Stimulated activated naive CD8-positive, alpha-beta T cell treated with anti-CD3 and anti-CD28 coated beads, Interleukin-15, Interleukin-2, amounts not matched to agents 100 ng/mL and 50 ng/mL, for 24 hours (primary cell): ENCODE measurements at regions not wholly inside any gene's neighbourhood (a gene's known extent, or its start where the extent isn't known, plus 50 kb on each side); places are given as distances from the start of the nearest gene placed in this dataset.

Experiments
- H3K27ac Mint-ChIP-seq: one replicate; pipeline ENCODE4 v1.8.0; 2021; ENCODE audit warnings: mild to moderate bottlenecking, mixed read lengths
- H3K27me3 Mint-ChIP-seq: one replicate; pipeline ENCODE4 v1.8.0; 2021; ENCODE audit warnings: mixed read lengths
- H3K36me3 Mint-ChIP-seq: one replicate; pipeline ENCODE4 v1.8.0; 2021; ENCODE audit warnings: low read depth, mixed read lengths
- H3K4me1 Mint-ChIP-seq: one replicate; pipeline ENCODE4 v1.8.0; 2021; ENCODE audit warnings: low read depth, mixed read lengths
- H3K4me3 Mint-ChIP-seq: one replicate; pipeline ENCODE4 v1.8.0; 2021; ENCODE audit warnings: mild to moderate bottlenecking, mixed read lengths
- H3K9me3 Mint-ChIP-seq: one replicate; pipeline ENCODE4 v1.8.0; 2021; ENCODE audit warnings: mixed read lengths

DNA sequence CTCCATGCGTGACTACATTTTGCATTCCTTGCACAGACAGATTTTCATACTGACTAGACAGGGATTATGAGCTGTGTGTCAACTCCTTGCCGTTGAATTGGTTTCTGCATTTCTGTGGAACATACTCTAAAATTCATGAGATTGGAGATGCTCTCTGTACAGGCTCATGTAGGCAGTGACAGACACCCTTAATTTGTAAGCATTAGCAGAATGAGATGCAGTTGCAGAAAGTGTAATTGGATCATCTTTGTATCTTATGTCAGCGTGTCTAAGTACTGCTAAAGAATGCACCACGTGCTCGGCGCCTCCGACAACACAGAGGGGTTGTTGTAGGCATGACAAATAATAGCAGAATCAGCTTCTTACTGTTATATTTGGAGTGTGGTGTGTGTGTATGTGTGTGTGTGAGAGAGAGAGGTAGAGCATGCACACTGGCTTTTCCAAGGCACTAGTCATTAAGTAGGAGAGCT lies 212.4 kb downstream of the CMPK2 start:
- Mint-ChIP-seq H3K27me3 (no peaks in the 10 kb centered on the region), H3K9me3 (no peaks in the 10 kb centered on the region), H3K36me3 (no peaks in the 10 kb centered on the region), H3K4me1 (no peaks in the 10 kb centered on the region), H3K4me3 (no peak overlapping the region), H3K27ac (no peak overlapping the region)

DNA sequence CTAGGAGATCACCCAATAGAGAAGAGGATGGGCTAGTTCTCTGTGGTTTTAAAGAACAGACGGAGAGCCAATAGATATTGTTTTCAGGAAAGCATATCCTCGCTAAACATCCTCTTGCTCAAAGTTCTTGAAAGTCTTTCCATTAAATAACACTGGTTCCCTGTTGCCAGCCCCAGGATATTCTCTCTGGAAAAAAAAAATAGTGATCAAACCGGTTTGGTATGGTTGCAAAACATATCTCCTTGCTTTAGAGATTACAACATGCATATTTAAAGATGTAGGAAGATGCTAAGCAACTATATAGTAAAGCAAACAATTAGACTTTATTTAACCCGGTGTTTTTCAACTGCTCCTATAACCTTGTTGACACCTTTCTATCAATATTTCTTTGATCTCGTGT lies 211.4 kb downstream of the CMPK2 start:
- Mint-ChIP-seq H3K9me3 (no peaks in the 10 kb centered on the region), H3K27ac (no peak overlapping the region), H3K4me3 (no peak overlapping the region), H3K27me3 (no peaks in the 10 kb centered on the region), H3K4me1 (no peaks in the 10 kb centered on the region), H3K36me3 (no peaks in the 10 kb centered on the region)

DNA sequence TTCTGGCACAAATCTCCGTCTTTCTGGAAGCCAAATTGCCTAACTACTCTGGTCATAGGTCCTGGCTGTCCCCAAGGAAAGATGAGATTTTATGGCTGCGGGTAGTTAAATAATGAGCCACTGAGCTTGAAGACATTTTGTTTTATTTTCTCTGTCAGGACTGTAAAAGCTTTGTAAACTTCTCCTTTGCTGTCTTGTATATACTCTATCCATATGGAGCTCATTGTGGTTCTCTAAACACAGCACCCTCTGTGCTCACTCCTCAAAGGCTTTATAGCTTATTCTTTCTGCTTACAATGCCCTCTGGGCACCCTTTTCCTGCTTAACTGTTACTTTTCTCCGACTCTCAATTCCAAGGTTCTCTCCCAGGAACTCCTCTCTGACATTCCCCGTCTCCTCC lies 209.1 kb downstream of the CMPK2 start:
- H3K27ac Mint-ChIP-seq, result no peak overlapping the region

DNA sequence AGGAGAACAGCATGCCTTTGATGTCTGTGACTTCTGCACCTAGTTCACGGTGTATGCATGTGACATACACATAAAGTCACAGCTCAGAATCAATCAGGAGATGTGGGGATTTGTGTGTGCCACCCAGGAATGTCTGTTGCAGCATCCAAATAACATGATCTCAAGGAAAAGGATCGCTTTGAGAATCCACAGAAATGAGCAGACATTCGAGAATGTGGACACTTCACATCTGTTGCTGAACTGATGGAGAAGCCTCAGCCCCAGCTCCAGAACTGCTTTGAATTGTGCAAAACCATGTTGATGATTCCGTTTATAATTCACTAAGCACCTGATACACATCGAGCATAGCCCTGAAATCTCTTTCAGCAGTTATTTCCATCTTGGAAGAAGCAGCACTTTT lies 208.6 kb downstream of the CMPK2 start:
- no peaks in the 10 kb centered on the region for H3K36me3 Mint-ChIP-seq
- H3K27ac Mint-ChIP-seq, result no peak overlapping the region
- no peaks in the 10 kb centered on the region for H3K27me3 Mint-ChIP-seq
- no peaks in the 10 kb centered on the region for H3K9me3 Mint-ChIP-seq
- H3K4me3 Mint-ChIP-seq, result no peak overlapping the region
- H3K4me1 Mint-ChIP-seq, result no peaks in the 10 kb centered on the region

More for the DNA sequence above, 209.1 kb downstream of the CMPK2 start:
- Mint-ChIP-seq H3K4me1 (no peaks in the 10 kb centered on the region), H3K27me3 (no peaks in the 10 kb centered on the region), H3K9me3 (no peaks in the 10 kb centered on the region), H3K4me3 (no peak overlapping the region), H3K36me3 (no peaks in the 10 kb centered on the region)

DNA sequence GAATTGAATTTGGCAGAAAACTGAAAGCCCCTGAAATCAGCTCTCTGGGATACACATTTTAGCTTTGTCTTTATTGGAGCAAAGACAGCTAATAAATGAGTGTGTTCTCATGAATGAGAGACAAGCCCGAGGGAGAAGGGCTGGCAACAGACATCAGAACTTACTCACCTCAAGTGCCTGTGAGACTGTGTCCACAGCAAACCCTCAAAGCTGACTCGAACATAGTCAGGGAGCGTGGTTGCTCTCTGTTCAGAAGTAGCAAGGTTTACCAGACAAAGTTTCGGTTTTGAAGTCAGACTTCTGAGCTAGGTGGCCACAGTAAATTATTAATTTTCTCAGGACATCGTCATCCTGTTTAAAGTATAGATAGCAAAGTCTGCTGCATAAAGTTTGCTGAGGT lies 207.9 kb downstream of the CMPK2 start:
- Mint-ChIP-seq H3K27ac (no peak overlapping the region), H3K36me3 (no peaks in the 10 kb centered on the region), H3K27me3 (no peaks in the 10 kb centered on the region), H3K9me3 (no peaks in the 10 kb centered on the region), H3K4me3 (no peak overlapping the region), H3K4me1 (no peaks in the 10 kb centered on the region)

DNA sequence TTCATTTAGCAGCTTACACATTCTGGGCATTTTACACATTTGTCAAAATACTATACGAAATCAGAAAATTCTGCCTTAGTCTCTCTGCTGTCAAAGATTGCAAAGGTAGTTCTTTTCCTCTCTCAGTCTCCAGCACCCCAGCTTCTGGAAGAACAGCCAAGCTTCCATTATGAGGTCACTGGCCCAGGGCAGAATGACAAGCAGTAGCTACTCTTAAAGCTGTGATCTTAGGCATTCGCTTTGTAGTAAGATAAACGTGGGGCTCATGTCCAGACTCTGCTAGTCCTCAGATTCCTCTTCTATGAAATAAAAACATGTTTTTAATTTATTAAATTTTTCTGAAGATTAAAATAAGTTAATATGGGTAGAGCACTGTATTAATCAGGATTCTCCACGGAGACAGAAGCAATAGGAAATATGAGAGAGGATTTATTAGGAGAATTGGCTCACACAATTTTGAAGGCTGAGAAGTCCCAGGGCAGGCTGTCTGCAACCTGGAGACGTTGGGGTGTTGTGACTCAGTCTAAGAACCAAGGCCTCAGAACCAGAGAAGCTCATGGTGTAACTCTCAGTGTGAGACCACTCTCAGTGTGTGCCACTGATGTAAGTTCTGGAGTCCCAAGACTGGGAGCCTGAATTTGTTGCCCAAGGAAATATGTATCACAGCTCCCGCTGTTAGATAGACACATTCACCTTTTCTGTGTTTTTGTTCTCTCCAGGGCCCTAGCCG lies 201.2 kb downstream of the CMPK2 start:
- H3K9me3 Mint-ChIP-seq, result no peaks in the 10 kb centered on the region
- H3K27ac Mint-ChIP-seq, result no peak overlapping the region
- no peaks in the 10 kb centered on the region for H3K36me3 Mint-ChIP-seq
- H3K27me3 Mint-ChIP-seq, result peaks cover 19% of the 10 kb centered on the region
- no peaks in the 10 kb centered on the region for H3K4me1 Mint-ChIP-seq
- no peak overlapping the region for H3K4me3 Mint-ChIP-seq

DNA sequence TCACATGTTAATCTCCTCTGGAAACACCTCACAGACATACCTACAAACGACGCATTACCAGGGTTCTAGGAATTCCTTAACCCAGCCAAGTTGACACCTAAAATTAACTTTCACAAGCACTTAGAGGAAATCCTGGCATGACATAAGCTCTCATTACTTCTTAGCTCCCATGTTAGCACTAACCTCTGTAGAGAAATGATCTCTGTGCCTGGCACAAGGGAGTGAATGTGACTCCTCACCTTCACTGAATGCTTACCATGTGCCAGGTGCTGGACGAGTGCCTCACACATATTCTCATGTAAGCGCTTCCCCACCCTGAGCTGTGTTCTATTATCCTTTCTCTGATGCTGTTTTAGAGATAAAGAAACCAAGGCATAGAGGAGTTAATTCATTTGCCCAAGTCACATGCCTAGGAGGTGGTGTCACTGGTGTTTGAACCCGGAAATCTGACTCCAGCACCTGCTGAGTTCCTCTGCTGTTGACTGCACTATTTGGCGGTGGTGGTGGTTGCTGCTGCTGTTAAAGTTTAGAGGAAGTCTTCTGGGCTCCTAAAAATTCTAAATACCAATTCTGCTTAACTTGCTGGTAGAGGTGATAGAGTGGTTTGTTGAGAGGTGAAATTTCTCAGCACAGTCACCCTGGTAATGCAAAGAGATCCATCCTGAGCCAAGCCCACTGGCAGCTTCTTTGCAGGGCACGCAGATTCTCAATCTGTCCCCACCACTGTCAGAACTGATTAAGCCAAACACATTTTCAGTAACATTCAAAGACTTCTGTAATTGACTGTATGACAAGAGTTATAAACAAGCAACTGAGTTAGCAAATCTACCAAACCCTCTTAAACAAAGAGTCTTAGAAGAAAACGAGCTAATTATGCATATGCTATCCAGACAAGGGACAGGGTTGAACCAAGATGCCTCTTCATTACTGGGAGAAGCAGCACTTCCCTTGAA lies 200.3 kb downstream of the CMPK2 start:
- Mint-ChIP-seq H3K9me3 (no peaks in the 10 kb centered on the region), H3K27ac (no peak overlapping the region), H3K4me3 (no peak overlapping the region), H3K36me3 (no peaks in the 10 kb centered on the region), H3K4me1 (no peaks in the 10 kb centered on the region), H3K27me3 (peaks cover 19% of the 10 kb centered on the region)

DNA sequence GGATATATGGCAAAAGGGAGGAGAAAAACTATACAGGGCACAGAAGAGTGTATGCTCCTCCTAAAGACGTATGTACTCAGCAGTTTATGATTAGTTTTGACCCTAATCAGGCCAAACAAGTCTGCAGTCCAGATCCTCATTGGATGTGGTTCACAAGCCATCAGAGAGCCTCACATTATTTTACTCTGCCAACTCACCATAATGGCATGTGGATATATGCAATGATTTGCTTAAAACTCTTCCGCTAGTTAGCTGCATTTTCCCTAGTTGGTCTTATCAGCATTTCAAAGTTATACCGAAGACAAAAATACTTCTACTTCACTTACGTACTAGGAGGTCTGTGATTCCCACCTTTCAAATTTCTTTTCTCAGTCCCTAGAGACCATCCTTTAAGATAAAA lies 198.4 kb downstream of the CMPK2 start:
- no peak overlapping the region for H3K27ac Mint-ChIP-seq
- H3K4me3 Mint-ChIP-seq, result no peak overlapping the region
- no peaks in the 10 kb centered on the region for H3K4me1 Mint-ChIP-seq
- H3K27me3 Mint-ChIP-seq, result peaks cover 19% of the 10 kb centered on the region
- H3K9me3 Mint-ChIP-seq, result no peaks in the 10 kb centered on the region
- no peaks in the 10 kb centered on the region for H3K36me3 Mint-ChIP-seq

DNA sequence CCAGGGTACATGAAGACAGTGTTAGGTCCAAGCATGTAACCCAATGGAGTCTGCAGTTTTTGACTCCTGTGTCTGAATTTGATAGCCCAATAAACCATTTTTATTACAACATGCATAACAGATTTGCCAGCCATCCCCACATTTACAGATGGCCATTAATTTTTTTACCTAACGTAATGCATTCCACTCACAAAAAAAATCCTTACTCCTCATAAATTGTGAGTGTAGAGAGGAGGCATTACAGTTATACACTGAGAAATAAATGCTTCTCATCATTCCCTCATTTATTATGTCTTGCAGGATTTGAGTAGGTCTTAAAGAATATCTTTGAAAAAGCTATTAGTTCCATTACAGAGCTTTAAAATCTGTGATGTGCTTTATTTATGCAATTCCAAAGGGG lies 193.8 kb downstream of the CMPK2 start:
- no peaks in the 10 kb centered on the region for H3K4me1 Mint-ChIP-seq
- H3K4me3 Mint-ChIP-seq, result no peak overlapping the region
- peaks cover 16% of the 10 kb centered on the region for H3K27me3 Mint-ChIP-seq
- H3K27ac Mint-ChIP-seq, result no peak overlapping the region
- no peaks in the 10 kb centered on the region for H3K36me3 Mint-ChIP-seq
- H3K9me3 Mint-ChIP-seq, result no peaks in the 10 kb centered on the region

DNA sequence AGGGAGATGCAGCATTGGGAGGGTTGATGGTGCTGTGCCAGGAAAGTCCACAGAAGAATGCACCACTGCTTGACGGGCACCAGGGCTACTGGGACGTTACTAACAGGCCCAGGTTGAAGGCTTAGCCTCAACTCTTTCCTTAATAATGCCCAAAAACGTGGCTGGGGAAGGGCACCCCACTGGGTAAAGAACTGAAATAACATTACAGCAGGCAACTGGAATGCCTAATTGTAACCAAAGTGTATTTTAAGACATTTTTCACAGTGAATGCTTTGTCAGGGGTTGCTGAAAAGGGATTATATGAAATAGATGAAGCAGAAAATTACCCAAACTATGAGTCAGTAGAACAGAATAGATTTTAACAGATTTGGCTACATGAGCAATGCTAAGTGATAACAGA lies 191.3 kb downstream of the CMPK2 start:
- Mint-ChIP-seq H3K27me3 (peaks cover 10% of the 10 kb centered on the region), H3K4me1 (no peaks in the 10 kb centered on the region), H3K9me3 (no peaks in the 10 kb centered on the region), H3K27ac (no peak overlapping the region), H3K36me3 (no peaks in the 10 kb centered on the region), H3K4me3 (no peak overlapping the region)

DNA sequence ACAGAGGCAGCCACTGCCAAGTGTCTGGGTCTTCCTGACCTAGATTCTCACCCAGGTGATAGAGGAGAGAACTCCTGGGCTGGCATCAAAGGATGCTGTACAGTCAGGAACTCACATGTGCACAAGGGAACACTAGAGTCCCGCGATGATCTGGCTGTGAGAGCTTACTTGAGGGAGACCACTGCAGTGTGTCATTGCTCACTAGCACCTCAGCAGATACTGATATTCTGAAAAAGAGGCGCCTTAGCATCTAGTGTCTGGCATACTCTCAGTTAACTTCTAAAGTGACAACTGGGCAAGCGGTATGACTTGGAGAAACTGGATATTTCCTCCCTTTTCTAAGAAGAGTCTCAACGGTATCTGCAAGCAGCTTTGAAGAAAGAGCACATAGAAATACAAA lies 189.9 kb downstream of the CMPK2 start:
- Mint-ChIP-seq H3K9me3 (no peaks in the 10 kb centered on the region), H3K36me3 (no peaks in the 10 kb centered on the region), H3K4me3 (no peak overlapping the region), H3K27me3 (peaks cover 9% of the 10 kb centered on the region), H3K27ac (no peak overlapping the region), H3K4me1 (no peaks in the 10 kb centered on the region)

DNA sequence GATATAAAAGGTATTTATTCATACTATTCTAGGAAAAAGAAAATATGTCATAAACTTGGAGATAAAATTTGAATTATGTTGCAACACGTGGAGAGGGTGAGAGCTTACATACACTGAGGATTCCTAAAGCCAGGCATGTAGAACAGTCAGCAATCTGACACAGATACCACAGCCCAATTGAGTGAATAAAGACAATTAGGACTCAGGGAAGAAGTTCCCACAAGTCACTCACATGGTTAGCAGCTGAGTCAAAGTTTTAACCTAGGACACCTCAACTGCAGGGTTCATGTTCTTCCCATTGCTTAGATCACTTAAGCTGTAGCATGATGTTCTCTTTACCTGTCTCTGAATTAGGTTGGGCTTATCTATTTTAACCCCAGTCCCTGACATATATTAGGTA lies 189.5 kb downstream of the CMPK2 start:
- Mint-ChIP-seq H3K4me1 (no peaks in the 10 kb centered on the region), H3K4me3 (no peak overlapping the region), H3K36me3 (no peaks in the 10 kb centered on the region), H3K9me3 (no peaks in the 10 kb centered on the region), H3K27me3 (peaks cover 9% of the 10 kb centered on the region), H3K27ac (no peak overlapping the region)

DNA sequence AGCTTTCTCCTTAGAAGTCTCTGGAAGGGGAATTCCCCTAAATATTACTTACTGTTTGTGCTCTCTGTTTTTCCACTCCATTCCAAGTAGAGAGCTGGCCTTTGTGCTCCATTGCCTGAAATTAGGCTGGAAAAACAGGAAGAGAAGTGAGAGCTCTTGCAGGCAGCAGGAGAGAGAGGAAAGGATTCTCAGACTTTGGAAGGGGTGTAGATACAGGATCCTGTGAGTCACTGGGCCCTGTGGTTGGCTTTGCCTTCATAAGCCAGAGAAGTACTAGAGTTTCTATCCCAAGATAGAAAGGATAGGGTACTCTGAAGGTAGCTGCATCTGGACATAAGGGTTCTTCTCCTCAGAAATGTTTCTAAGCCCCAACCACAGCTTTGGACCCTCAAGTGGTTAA lies 188.9 kb downstream of the CMPK2 start:
- Mint-ChIP-seq H3K36me3 (no peaks in the 10 kb centered on the region), H3K4me3 (no peak overlapping the region), H3K27me3 (peaks cover 12% of the 10 kb centered on the region), H3K9me3 (no peaks in the 10 kb centered on the region), H3K4me1 (no peaks in the 10 kb centered on the region), H3K27ac (no peak overlapping the region)

DNA sequence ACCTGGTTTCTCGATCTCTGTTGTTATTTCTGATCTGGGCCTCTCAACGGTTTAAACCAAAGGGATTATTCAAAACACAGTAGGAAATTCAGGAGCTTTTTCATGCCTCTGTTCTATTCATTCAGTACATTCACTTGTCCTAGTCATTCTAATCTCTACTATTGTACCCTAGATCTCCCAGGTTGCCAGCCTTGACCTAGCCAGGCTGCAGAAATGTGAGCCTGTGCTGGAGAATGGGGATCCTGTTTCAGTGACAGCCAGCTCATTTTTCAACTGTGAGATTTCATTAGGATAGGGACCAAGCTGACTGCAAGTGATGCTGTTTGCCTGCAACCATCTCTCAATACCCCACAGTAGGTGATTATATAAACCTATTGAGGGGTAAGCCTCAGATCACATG lies 186.2 kb downstream of the CMPK2 start:
- Mint-ChIP-seq H3K36me3 (no peaks in the 10 kb centered on the region), H3K4me3 (no peak overlapping the region), H3K9me3 (no peaks in the 10 kb centered on the region), H3K4me1 (no peaks in the 10 kb centered on the region), H3K27ac (no peak overlapping the region), H3K27me3 (peaks cover 12% of the 10 kb centered on the region)

DNA sequence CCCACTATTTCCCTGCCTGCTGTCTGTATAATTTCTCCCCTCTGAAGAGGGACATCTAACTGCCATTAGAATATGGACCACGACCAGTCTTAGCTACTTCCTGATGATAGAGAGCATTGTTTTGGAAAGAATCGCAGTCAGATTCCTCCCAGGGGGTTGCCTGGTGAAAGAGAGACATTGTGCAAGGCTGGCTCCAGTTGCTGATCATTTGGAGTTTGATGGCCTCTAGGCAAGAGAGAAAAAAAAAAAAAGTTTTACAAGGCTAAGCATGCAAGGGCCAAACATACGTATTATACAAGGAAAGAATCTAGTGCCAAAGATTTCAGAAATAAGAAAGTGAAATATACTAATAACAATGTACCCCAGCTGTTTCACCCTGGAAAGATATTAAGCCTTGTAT lies 182.2 kb downstream of the CMPK2 start:
- Mint-ChIP-seq H3K9me3 (no peaks in the 10 kb centered on the region), H3K27ac (no peak overlapping the region), H3K4me1 (no peaks in the 10 kb centered on the region), H3K4me3 (no peak overlapping the region), H3K27me3 (peaks cover 8% of the 10 kb centered on the region), H3K36me3 (no peaks in the 10 kb centered on the region)
